ENCODE measurements at regions not wholly inside any gene's neighbourhood (a gene's known extent, or its start where the extent isn't known, plus 50 kb on each side); places are given as distances from the start of the nearest gene placed in this dataset.

DNA sequence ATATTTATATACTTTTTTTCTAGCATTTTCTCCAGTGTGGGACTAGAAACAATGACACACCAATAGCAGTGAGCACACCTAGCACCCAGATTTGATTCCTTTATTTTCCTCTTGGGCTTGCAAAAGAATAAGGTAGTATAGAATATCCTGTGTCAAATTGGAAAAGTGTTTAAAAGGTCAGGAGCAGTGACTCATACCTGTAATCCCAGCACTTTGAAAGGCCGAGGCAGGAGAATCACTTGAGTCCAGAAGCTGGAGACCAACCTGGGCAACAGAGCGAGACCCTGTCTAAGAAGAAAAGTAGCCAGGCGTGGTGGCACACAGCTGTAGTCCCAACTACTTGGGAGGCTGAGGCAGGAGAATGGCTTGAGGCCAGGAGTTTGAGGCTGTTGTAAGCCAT lies 53.8 kb upstream of the SGPP1 start:
- DNase-seq (no peak), ATAC-seq (ENCODE audit: poor library complexity) (no peak)
- intact Hi-C loops (cut with DNase I) = no loop called here

GRCh38 chr14:63782683-63783389 lies 55.0 kb upstream of the SGPP1 start:
- ATAC-seq (ENCODE audit: poor library complexity) (no peak), DNase-seq (no peak)
- intact Hi-C loops (cut with DNase I) = no loop called here

DNA sequence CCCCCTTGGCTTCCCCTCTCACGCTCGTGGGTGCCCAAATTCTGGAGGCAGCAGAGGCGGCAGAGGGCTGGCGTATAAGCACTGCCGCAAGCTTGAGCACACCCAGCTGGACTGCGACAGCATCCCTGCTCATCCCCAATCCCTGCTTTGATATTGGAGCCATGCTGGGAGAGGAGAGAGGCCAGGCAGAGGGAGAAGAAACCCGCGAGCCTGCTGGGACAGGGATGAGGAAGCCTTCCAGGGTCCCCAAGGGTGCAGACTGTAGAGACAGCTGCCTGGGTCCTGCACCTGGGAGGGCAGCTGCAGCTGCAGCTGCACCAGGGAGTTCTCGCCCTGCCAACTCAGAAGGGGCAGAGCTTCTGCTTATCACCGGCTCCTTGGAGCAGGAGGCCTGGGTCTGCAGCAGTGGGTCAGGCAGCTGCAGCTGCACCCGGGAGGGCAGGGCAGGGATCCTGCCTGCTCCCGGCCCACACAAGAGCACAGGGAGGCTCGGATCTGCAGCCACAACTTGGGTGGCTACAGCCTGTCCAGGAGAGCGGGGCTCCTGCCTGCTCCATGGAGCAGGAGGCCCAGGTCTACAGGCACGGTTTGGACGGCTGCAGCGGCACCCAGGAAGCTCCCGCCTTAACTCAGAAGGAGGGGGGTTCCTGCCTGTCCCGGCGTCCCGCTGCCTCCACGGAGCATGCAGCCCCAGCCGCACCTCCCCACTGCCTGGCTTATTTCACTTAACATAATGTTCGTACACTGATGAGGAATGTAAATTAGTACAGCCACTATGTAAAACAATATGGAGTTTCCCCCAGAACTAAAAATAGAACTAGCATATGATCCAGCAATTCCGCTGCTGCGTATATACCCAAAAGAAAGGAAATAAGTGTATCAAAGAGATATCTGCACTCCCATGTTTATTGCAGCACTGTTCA lies 60.4 kb upstream of the SGPP1 start:
- intact Hi-C loops (cut with DNase I) = no loop called here
- DNase-seq = no peak
- ATAC-seq (ENCODE audit: poor library complexity) = peak; percentile 38

DNA sequence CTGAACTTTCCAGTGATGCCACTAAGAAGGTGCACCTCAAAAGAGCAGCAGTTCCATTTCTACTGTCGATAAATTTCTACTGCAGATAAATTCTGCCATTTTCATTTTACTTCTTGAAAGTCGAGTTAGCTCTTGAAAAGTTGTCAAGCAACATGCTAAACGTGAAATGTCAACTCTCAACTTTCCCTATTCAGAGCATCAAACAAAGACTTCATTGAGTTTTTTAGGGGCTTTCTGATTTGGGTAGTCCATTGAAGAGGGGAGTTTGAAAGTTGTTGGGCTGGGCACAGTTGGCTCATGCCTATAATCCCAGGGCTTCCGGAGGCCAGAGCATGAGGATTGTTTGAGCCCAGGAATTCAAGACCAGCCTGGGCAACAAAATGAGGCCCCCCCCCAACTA lies 59.4 kb upstream of the SYNE2 start:
- intact Hi-C loops (cut with DNase I) = loop anchor here (10.0 kb wide), 1 partner anchor 501 kb away; the partner anchor contains the start of gene ESR2
- ATAC-seq (ENCODE audit: poor library complexity) (no peak), DNase-seq (no peak)

GRCh38 chr14:63795532-63795931 lies 57.3 kb upstream of the SYNE2 start:
- DNase-seq (no peak), ATAC-seq (ENCODE audit: poor library complexity) (no peak)
- intact Hi-C loops (cut with DNase I) = loop anchor here (10.0 kb wide), 1 partner anchor 499 kb away; the partner anchor contains the start of gene ESR2

DNA sequence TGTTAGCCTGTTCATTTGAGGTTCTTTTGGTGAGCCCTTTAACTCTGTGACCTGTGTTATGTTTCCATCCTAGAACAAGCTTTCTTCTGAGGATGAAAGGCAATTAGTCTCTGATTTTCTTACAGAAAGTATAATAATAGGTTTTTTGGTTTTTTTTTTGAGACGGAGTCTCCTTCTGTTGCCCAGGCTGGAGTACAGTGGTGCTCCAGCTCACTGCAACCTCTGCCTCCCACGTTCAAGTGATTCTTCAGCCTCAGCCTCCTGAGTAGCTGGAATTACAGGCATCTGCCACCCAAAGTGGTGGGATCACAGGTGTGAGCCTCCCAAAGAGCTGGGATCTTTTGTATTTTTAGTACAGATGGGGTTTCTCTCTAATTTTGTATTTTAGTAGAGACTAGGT lies 52.7 kb upstream of the SYNE2 start:
- DNase-seq = no peak
- no peak for ATAC-seq (ENCODE audit: poor library complexity)
- intact Hi-C loops (cut with DNase I) = no loop called here

DNA sequence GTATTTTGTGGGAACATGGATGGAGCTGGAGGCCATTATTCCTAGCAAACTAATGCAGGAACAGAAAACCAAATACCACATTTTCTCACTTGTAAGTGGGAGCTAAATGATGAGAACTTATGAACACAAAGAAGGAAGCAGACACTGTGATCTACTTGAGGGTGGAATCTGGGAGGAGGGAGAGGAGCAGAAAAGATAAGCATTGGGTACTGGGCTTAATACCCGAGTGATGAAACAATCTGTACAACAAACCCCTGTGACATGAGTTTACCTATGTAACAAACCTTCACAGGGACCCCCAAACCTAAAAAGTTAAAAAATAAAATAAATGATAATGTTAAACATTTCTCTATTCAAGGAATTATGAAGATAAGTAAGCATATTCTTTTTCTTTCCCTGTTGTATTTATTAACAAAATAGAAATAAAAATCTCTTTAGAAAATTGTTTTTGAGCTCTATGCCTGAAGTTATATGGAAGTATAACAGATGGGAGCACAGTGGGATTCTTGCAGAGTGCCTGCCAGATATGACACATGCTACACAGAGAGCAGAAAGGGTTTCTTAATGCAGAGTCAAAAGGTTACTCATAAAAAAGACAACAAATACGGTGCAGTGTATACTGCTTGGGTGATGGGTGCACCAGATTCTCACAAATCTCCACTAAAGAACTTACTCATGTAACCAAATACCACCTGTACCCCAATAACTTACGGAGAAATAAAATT lies 52.0 kb upstream of the SYNE2 start:
- intact Hi-C loops (cut with DNase I) = no loop called here
- ATAC-seq (ENCODE audit: poor library complexity) (no peak), DNase-seq (no peak)
